Stimulated activated CD8-positive, alpha-beta memory T cell treated with anti-CD3 and anti-CD28 coated beads, Interleukin-7, amount 100 ng/mL, for 4 hours (primary cell): ENCODE measurements at regions not wholly inside any gene's neighbourhood (a gene's known extent, or its start where the extent isn't known, plus 50 kb on each side); places are given as distances from the start of the nearest gene placed in this dataset.

Experiments
- DNase-seq, 2 donors: peaks; one replicate each; pipeline ENCODE4 v3.0.0-alpha.2; 2020; ENCODE audit warnings: low read depth in 2 of 2

- no peak for DNase-seq
These were observed 302.0 kb downstream of the RAB28 start for GRCh38 chr4:13182133-13182532.

- no peak for DNase-seq
These were observed 302.5 kb downstream of the RAB28 start for GRCh38 chr4:13181681-13182080.

GRCh38 chr4:13180701-13181100 is 303.4 kb downstream of the RAB28 start:
- DNase-seq = no peak

GRCh38 chr4:13178621-13179020 is 305.5 kb downstream of the RAB28 start:
- DNase-seq = no peak

GRCh38 chr4:13176741-13177142 is 307.4 kb downstream of the RAB28 start:
- no peak for DNase-seq

- DNase-seq = no peak
These were observed 309.2 kb downstream of the RAB28 start for GRCh38 chr4:13174926-13175325.

- DNase-seq = no peak
These were observed 310.1 kb downstream of the RAB28 start for GRCh38 chr4:13174001-13174400.

GRCh38 chr4:13171292-13172057 is 312.7 kb downstream of the RAB28 start:
- no peak for DNase-seq

- DNase-seq = no peak
These were observed 314.2 kb downstream of the RAB28 start for GRCh38 chr4:13169731-13170525.

- no peak for DNase-seq
These were observed 315.8 kb downstream of the RAB28 start for GRCh38 chr4:13168326-13168725.

- no peak for DNase-seq
These were observed 317.9 kb downstream of the RAB28 start for GRCh38 chr4:13166214-13166613.

- no peak for DNase-seq
These were observed 319.3 kb downstream of the RAB28 start for GRCh38 chr4:13164783-13165331.

GRCh38 chr4:13162886-13163285 is 321.3 kb downstream of the RAB28 start:
- no peak for DNase-seq

- no peak for DNase-seq
These were observed 323.2 kb downstream of the RAB28 start for GRCh38 chr4:13160920-13161319.

- no peak for DNase-seq
These were observed 325.0 kb downstream of the RAB28 start for GRCh38 chr4:13159041-13159620.

- DNase-seq = no peak
These were observed 332.9 kb downstream of the RAB28 start for GRCh38 chr4:13151194-13151593.

- no peak for DNase-seq
These were observed 340.7 kb downstream of the RAB28 start for GRCh38 chr4:13143222-13144070.

GRCh38 chr4:13142726-13143125 is 341.4 kb downstream of the RAB28 start:
- DNase-seq = no peak

- DNase-seq = no peak
These were observed 341.9 kb downstream of the RAB28 start for GRCh38 chr4:13142191-13142590.

GRCh38 chr4:13137390-13137789 is 346.8 kb downstream of the RAB28 start:
- no peak for DNase-seq

- no peak for DNase-seq
These were observed 350.4 kb downstream of the RAB28 start for GRCh38 chr4:13133700-13134099.

- DNase-seq = no peak
These were observed 353.3 kb downstream of the RAB28 start for GRCh38 chr4:13130848-13131247.
